NCI-H2107 (cell line): ENCODE measurements at regions not wholly inside any gene's neighbourhood (a gene's known extent, or its start where the extent isn't known, plus 50 kb on each side); places are given as distances from the start of the nearest gene placed in this dataset.

Experiments
- DNase-seq: peaks from one replicate; lab custom pipeline; 2025; lab: John Stamatoyannopoulos, UW

GRCh38 chr11:32317643-32318042, 117.7 kb downstream of the WT1 start:
- DNase-seq, result no peak

GRCh38 chr11:32318071-32319055, 117.0 kb downstream of the WT1 start:
- no peak for DNase-seq

GRCh38 chr11:32323814-32324130, 111.6 kb downstream of the WT1 start:
- no peak for DNase-seq

DNA sequence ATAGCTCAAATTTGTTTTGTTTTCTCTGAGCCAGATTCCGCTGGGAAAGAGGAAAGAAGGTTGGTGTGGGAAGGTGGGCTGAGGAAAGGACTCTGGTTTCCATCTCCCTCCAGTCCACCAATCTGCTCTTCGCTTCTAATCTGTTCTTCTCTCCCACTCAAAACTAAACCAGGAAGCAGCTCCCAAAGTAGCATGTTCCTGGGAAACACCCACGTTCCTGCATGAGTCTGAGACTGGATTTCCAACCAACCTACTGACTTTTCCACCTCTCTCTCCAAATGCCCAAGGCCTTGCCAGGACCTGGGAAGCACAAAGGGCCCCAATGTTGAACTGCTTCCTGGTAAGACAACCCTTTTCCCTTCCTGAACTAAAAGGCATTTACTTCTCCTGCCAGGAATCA, 110.2 kb downstream of the WT1 start:
- DNase-seq, result no peak

DNA sequence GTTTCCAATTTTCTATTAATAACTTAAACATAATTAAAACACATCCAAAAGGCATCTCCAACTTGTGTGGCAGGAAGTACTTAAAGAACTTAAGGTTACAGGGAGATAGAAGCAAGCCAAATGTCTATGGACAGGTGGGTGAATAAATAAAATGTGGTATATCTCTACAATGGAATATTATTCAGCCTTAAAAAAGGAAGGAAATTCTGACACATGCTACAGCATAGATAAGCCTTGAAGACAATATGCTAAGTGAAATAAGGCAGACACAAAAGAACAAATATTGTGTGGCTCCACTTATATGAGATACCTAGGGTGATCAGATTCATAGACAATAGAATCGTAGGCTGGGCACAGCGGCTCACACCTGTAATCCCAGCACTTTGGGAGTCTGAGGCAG, 109.6 kb downstream of the WT1 start:
- no peak for DNase-seq

- no peak for DNase-seq
Measured at GRCh38 chr11:32326522-32326921, 108.8 kb downstream of the WT1 start.

GRCh38 chr11:32328392-32328791, 106.9 kb downstream of the WT1 start:
- DNase-seq, result no peak

DNA sequence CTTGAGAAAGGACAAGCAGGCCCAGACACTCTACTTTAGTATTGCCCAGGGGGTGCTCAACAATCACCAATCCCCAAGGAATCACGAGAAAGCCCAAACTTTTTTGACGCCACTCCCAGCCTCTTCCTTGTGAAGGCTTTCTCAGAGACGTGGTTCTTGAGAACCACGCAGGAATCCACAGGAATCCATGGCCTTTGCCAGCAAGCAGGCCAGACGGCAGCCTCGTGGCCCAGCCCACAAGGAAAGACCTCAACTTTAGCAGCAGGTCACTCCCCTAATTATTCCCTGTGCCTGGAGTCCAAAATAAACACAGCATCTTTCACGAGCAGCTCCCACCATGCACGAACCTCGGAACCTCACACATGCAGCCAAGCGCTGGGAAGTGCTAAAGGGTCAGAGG, 104.2 kb downstream of the WT1 start:
- DNase-seq, result no peak

- no peak for DNase-seq
Measured at GRCh38 chr11:32331792-32332191, 103.5 kb downstream of the WT1 start.

DNA sequence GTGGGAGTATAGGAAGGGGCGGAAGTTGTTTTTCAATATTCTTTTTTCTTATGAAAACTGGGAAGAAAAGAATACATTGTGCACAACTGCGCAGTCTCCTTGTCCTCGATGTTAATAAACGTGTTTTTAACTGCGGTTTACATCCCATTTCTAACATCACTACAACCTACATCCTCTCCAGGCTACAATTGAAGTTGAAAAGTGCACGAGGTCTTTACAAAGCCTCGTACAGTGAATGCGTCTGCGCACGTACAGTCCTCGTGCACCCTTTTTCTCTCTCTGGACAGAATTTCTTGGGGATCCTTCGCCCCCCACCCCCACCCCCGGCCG, 102.4 kb downstream of the WT1 start:
- no peak for DNase-seq

DNA sequence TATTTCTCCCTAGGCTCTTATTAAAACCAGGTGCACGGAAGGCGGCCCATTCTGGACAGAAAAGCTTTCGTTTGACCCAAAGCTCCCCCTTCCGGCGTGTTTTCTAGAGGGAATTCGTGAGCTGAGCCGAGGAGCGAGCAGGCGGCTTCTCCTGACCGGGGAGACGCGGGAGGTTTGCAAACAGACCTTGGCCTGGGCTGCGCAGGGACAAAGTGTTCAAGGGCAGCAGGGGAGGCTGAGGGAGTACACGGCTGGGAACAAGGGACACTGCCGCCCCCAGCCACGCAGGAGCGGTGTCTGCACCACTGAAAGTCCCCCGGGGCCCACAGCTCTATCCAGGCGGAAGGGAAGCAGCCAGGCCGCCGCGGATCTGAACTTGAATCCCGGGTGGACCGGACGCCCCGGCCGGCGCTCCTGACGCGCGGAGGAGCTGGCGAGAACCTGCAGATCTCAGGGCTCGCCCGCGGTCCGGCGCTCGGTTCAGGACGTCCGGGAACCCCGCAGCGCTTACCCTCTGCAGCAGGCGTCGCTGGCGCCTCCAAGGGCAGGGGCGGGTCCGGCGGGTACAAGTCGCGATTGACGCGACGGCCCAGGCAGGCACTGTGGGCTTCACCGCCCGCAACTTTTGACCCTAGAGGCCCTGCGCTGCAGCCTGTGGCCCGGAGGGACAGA, 101.9 kb downstream of the WT1 start:
- no peak for DNase-seq

DNA sequence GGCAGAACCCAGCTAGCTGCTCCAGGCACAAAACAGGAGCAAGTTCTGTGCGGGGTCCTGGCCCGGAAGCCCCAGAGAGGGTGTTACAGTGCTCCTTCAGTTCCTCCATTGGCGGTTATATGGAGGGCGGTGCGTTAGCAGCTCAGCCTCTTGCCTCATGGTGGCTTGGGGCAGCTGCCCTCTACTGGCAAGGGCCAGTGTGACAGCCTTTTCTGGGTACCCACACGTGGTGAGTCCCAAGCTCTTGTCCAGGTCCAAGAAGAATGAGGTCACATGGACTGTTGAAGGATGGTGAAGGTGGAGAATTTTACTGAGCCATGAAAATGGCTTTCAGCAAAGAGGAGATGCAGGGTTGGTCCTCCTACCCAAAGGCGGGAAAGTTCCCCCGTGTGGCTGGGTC, 100.5 kb downstream of the WT1 start:
- DNase-seq, result no peak
